Gastroesophageal sphincter (tissue), 4 donors: ENCODE measurements at regions not wholly inside any gene's neighbourhood (a gene's known extent, or its start where the extent isn't known, plus 50 kb on each side); places are given as distances from the start of the nearest gene placed in this dataset.

Source experiments
- ATAC-seq: fragments of 150-250 bp; one replicate; pipeline ENCODE4 v1.9.1; 2016; ENCODE audit warnings: mild to moderate bottlenecking, moderate library complexity
- H3K27ac ChIP-seq, 4 donors: fragments of 200-600 bp; sonication (generic) in 3 of 4; 1 replicate in 3 of 4; 2 replicates in 1 of 4; pipeline ENCODE4 v1.5.1; 2016 to 2019
- H3K27me3 ChIP-seq: fragments of 200-600 bp; sonication (generic); one replicate; pipeline ENCODE4 v1.5.1; 2019
- H3K36me3 ChIP-seq, 2 donors: fragments of 200-600 bp; sonication (generic); one replicate each; pipeline ENCODE4 v1.5.1; 2019; ENCODE audit warnings: control low read depth in 1 of 2
- H3K4me1 ChIP-seq, 3 donors: fragments of 200-600 bp; sonication (generic); 1 replicate in 2 of 3; 2 replicates in 1 of 3; pipeline ENCODE4 v1.5.1; 2016 to 2019; ENCODE audit warnings: control low read depth in 2 of 3
- H3K4me3 ChIP-seq, 2 donors: fragments of 200-600 bp; sonication (generic); one replicate each; pipeline ENCODE4 v1.5.1; 2019; ENCODE audit warnings: mild to moderate bottlenecking in 1 of 2, moderate library complexity in 1 of 2
- H3K9me3 ChIP-seq, 3 donors: fragments of 200-600 bp; sonication (generic); one replicate each; pipeline ENCODE4 v1.5.1; 2017 to 2019; ENCODE audit warnings: control low read depth in 2 of 3
- CTCF ChIP-seq, 4 experiments: fragments of 200-600 bp in 2 of 4; fragments of 450-650 bp in 2 of 4; sonication (generic) in 1 of 4; IDR thresholded peaks; one replicate each; pipeline ENCODE4 v1.5.1; 2017 to 2019; ENCODE audit warnings: antibody characterized with exemption in 4 of 4, mild to moderate bottlenecking in 2 of 4, moderate library complexity in 2 of 4
- EP300 ChIP-seq: sonication (generic); formaldehyde crosslinking; IDR thresholded peaks from one replicate; pipeline ENCODE4 v1.6.1; 2017; ENCODE audit warnings: antibody characterized with exemption, mild to moderate bottlenecking
- POLR2A ChIP-seq, 2 donors: fragments of 450-650 bp; IDR thresholded peaks; one replicate each; pipeline ENCODE4 v1.6.1; 2017; ENCODE audit warnings: antibody characterized with exemption in 2 of 2, mild to moderate bottlenecking in 2 of 2, moderate library complexity in 1 of 2
- POLR2AphosphoS5 ChIP-seq: sonication (generic); formaldehyde crosslinking; IDR thresholded peaks from one replicate; pipeline ENCODE4 v1.6.1; 2017; ENCODE audit warnings: antibody characterized with exemption
- WGBS, 2 donors: methylation state at CpG; one replicate each; pipeline ENCODE4 v1.1.5; 2018; ENCODE audit warnings: low coverage in 1 of 2; 5-methylcytosine and 5-hydroxymethylcytosine counted together

- H3K4me1 ChIP-seq: no peaks in the 10 kb centered on the region
- no peak for ATAC-seq
- no peak overlapping the region for H3K27ac ChIP-seq
- H3K9me3 ChIP-seq: peaks cover 0 to 5% (median 0%) of the 10 kb centered on the region in 3 donors
- H3K36me3 ChIP-seq: no peaks in the 10 kb centered on the region
- TF ChIP-seq POLR2AphosphoS5: no peak
- no peak for TF ChIP-seq POLR2A (IDR thresholded peaks at IDR 0.05)
- no peak for TF ChIP-seq CTCF (IDR thresholded peaks at IDR 0.05)
- TF ChIP-seq EP300: no peak
- H3K27me3 ChIP-seq: peaks cover 10% of the 10 kb centered on the region
- WGBS, 2 donors: 74 to 78% methylated on average over 6 of the region's 6 CpGs
- no peak overlapping the region for H3K4me3 ChIP-seq
These were observed 554.9 kb downstream of the TCERG1L start for GRCh38 chr10:130756651-130757050.

GRCh38 chr10:130757271-130757670 lies 554.2 kb downstream of the TCERG1L start:
- no peak for ATAC-seq
- Histone ChIP-seq H3K9me3 (peaks cover 0 to 5% (median 0%) of the 10 kb centered on the region in 3 donors), H3K36me3 (no peaks in the 10 kb centered on the region), H3K4me3 (no peak overlapping the region), H3K4me1 (no peaks in the 10 kb centered on the region), H3K27me3 (peaks cover 16% of the 10 kb centered on the region), H3K27ac (no peak overlapping the region)
- 5 to 54% methylated on average over 2 to 5 of the region's 5 CpGs for WGBS, 2 donors
- TF ChIP-seq CTCF (IDR thresholded peaks at IDR 0.05) (no peak), POLR2A (IDR thresholded peaks at IDR 0.05) (no peak), EP300 (no peak)

- no peak for TF ChIP-seq EP300
- TF ChIP-seq CTCF (IDR thresholded peaks at IDR 0.05): no peak
- no peak for TF ChIP-seq POLR2A (IDR thresholded peaks at IDR 0.05)
- no peak for TF ChIP-seq POLR2AphosphoS5
- Histone ChIP-seq H3K27ac (no peak overlapping the region), H3K9me3 (peaks cover 0 to 5% (median 0%) of the 10 kb centered on the region in 3 donors), H3K36me3 (no peaks in the 10 kb centered on the region), H3K4me1 (no peaks in the 10 kb centered on the region), H3K4me3 (no peak overlapping the region), H3K27me3 (peaks cover 22% of the 10 kb centered on the region)
- no peak for ATAC-seq
- 80 to 93% methylated on average over 1 to 13 of the region's 17 CpGs for WGBS, 2 donors
These were observed 553.6 kb downstream of the TCERG1L start for GRCh38 chr10:130757821-130758489.

- Histone ChIP-seq H3K36me3 (no peaks in the 10 kb centered on the region), H3K27me3 (peaks cover 22% of the 10 kb centered on the region), H3K27ac (no peak overlapping the region), H3K4me3 (no peak overlapping the region), H3K9me3 (peaks cover 0 to 5% (median 0%) of the 10 kb centered on the region in 3 donors), H3K4me1 (no peaks in the 10 kb centered on the region)
- no peak for ATAC-seq
- WGBS, 2 donors: 83 to 100% methylated on average over 1 to 2 of the region's 5 CpGs
- TF ChIP-seq CTCF (IDR thresholded peaks at IDR 0.05) (no peak), POLR2AphosphoS5 (no peak), POLR2A (IDR thresholded peaks at IDR 0.05) (no peak), EP300 (no peak)
These were observed 553.0 kb downstream of the TCERG1L start for GRCh38 chr10:130758529-130758928.

GRCh38 chr10:130761032-130761575 lies 550.4 kb downstream of the TCERG1L start:
- Histone ChIP-seq H3K36me3 (no peaks in the 10 kb centered on the region), H3K4me3 (no peak overlapping the region), H3K27me3 (peaks cover 36% of the 10 kb centered on the region), H3K9me3 (no peaks in the 10 kb centered on the region), H3K4me1 (no peaks in the 10 kb centered on the region), H3K27ac (no peak overlapping the region)
- no peak for TF ChIP-seq EP300
- no peak for TF ChIP-seq POLR2AphosphoS5
- no peak for TF ChIP-seq CTCF (IDR thresholded peaks at IDR 0.05)
- no peak for TF ChIP-seq POLR2A (IDR thresholded peaks at IDR 0.05)
- WGBS, 2 donors: 58 to 73% methylated on average over 2 to 3 of the region's 6 CpGs
- no peak for ATAC-seq
